HepG2 (cell line): ENCODE measurements at regions not wholly inside any gene's neighbourhood (a gene's known extent, or its start where the extent isn't known, plus 50 kb on each side); places are given as distances from the start of the nearest gene placed in this dataset.

Source experiments
- ATAC-seq: fragments of 200-7000 bp; cut with Tn5 transposase; 3 replicates; pipeline ENCODE4 v1.9.1; 2020; ENCODE audit warnings: mild to moderate bottlenecking, moderate library complexity
- BruUV-seq: library from RNA; stranded (reverse); fragments of 400-500 nt; replicated peaks from 2 replicates; lab custom pipeline; 2021; lab: Mats Ljungman, UMichigan
- CTCF ChIA-PET: fragments of 300-600 bp; formaldehyde crosslinking; extraction: SDS; loops from one replicate; lab custom pipeline; 2021; ENCODE audit warnings: low total read pairs, inconsistent platforms, low intra/inter-chr PET ratio; lab: Yijun Ruan, JAX
- POLR2A ChIA-PET: fragments of 350-600 bp; sonication (Branson Sonifier 250); formaldehyde crosslinking; loops from one replicate; lab custom pipeline; 2020; ENCODE audit warnings: antibody characterized with exemption, inconsistent platforms; lab: Yijun Ruan, JAX
- DNase-seq: peaks from one replicate; pipeline ENCODE4 v3.0.0-alpha.2; 2015; ENCODE audit warnings: low spot score
- FAIRE-seq: peaks from 3 replicates; lab custom pipeline; 2011; peaks lifted over from hg19 to GRCh38; lab: Jason Lieb, UNC
- H2AFZ ChIP-seq: one replicate; pipeline ENCODE4 v1.6.1; 2011; ENCODE audit warnings: low read length, inconsistent platforms
- H3K27ac ChIP-seq: fragments of 300-600 bp; 3 replicates; pipeline ENCODE4 v1.8.0; 2011; ENCODE audit warnings: mixed run types, mild to moderate bottlenecking, mixed read lengths, low read length, inconsistent platforms; ENCODE audit not compliant: insufficient read depth; ENCODE audit errors: extremely low read length
- H3K27me3 ChIP-seq, 2 experiments: fragments of 200-600 bp in 1 of 2; 2 replicates in 1 of 2; 3 replicates in 1 of 2; pipeline versions ENCODE4 v1.6.0 to v1.8.0; 2011; ENCODE audit warnings: low read length in 2 of 2, mild to moderate bottlenecking in 2 of 2, moderate library complexity in 2 of 2, inconsistent platforms in 1 of 2; ENCODE audit not compliant: insufficient read depth in 2 of 2, control insufficient read depth in 1 of 2
- H3K36me3 ChIP-seq, 2 experiments: fragments of 200-600 bp in 1 of 2; replicated peaks in 1 of 2; 2 replicates in 1 of 2; 3 replicates in 1 of 2; pipeline versions ENCODE4 v1.5.1 to v1.8.0; 2011; ENCODE audit warnings: low read length in 2 of 2, inconsistent platforms in 1 of 2; ENCODE audit not compliant: insufficient read depth in 2 of 2, control insufficient read depth in 1 of 2
- H3K4me1 ChIP-seq: 2 replicates; pipeline ENCODE4 v1.5.1; 2012; ENCODE audit warnings: low read length, inconsistent platforms; ENCODE audit not compliant: insufficient read depth
- H3K4me2 ChIP-seq: 2 replicates; pipeline ENCODE4 v1.6.0; 2011; ENCODE audit warnings: low read depth, low read length, inconsistent platforms
- H3K4me3 ChIP-seq, 3 experiments: fragments of 200-600 bp in 1 of 3; sonication (generic), shearing (Covaris generic) in 1 of 3; replicated peaks in 1 of 3; 2 replicates each; pipeline ENCODE4 v1.5.1; 2011 to 2016; ENCODE audit warnings: low read length in 3 of 3, inconsistent platforms in 2 of 3, low read depth in 2 of 3, mild to moderate bottlenecking in 2 of 3, control low read depth in 1 of 3, mixed read lengths in 1 of 3; ENCODE audit not compliant: insufficient read depth in 1 of 3
- H3K79me2 ChIP-seq: one replicate; pipeline ENCODE4 v1.6.1; 2011; ENCODE audit warnings: low read length, inconsistent platforms; ENCODE audit not compliant: insufficient read depth
- H3K9ac ChIP-seq: 2 replicates; pipeline ENCODE4 v1.6.0; 2011; ENCODE audit warnings: mild to moderate bottlenecking, low read depth, low read length, inconsistent platforms; ENCODE audit not compliant: insufficient read depth
- H3K9me3 ChIP-seq: 2 replicates; pipeline ENCODE4 v1.5.1; 2012; ENCODE audit warnings: mild to moderate bottlenecking, low read length
- H4K20me1 ChIP-seq: 2 replicates; pipeline ENCODE4 v1.6.0; 2011; ENCODE audit warnings: inconsistent platforms, mild to moderate bottlenecking, low read length, moderate library complexity; ENCODE audit not compliant: insufficient read depth
- ATAD3A ChIP-seq: sonication (generic); formaldehyde crosslinking; IDR thresholded peaks from 2 replicates; pipeline ENCODE4 v1.4.0; 2020; ENCODE audit warnings: missing genetic modification reagents
- KDM5B ChIP-seq: sonication (generic); formaldehyde crosslinking; IDR thresholded peaks from 2 replicates; pipeline ENCODE4 v1.4.0; 2020; ENCODE audit warnings: missing genetic modification reagents, mild to moderate bottlenecking, borderline replicate concordance
- NCOA5 ChIP-seq: sonication (generic); formaldehyde crosslinking; IDR thresholded peaks from 2 replicates; pipeline ENCODE4 v1.4.0; 2020; ENCODE audit warnings: missing genetic modification reagents
- PBX2 ChIP-seq: IDR thresholded peaks from 2 replicates; pipeline ENCODE4 v1.6.1; 2016; ENCODE audit warnings: control low read depth
- RCOR2 ChIP-seq: IDR thresholded peaks from 2 replicates; pipeline ENCODE4 v1.6.1; 2016; ENCODE audit warnings: missing biosample characterization, missing genetic modification reagents
- SALL1 ChIP-seq: sonication (generic); formaldehyde crosslinking; IDR thresholded peaks from 2 replicates; pipeline ENCODE4 v1.8.0; 2022; ENCODE audit warnings: mild to moderate bottlenecking, missing genetic modification reagents
- SCMH1 ChIP-seq: sonication (generic); formaldehyde crosslinking; IDR thresholded peaks from 2 replicates; pipeline ENCODE4 v1.9.0; 2021; ENCODE audit warnings: missing genetic modification reagents, mild to moderate bottlenecking, borderline replicate concordance
- TCF7 ChIP-seq: sonication (generic); IDR thresholded peaks from 2 replicates; pipeline ENCODE4 v1.6.1; 2016; ENCODE audit warnings: antibody characterized with exemption, low read depth
- TOPORS ChIP-seq: sonication (generic); formaldehyde crosslinking; IDR thresholded peaks from 2 replicates; pipeline ENCODE4 v1.8.0; 2023; ENCODE audit warnings: mild to moderate bottlenecking, missing genetic modification reagents
- ZBTB44 ChIP-seq: sonication (generic); formaldehyde crosslinking; IDR thresholded peaks from 2 replicates; pipeline ENCODE4 v1.4.0; 2020; ENCODE audit warnings: missing genetic modification reagents
- ZNF260 ChIP-seq: sonication (generic); formaldehyde crosslinking; IDR thresholded peaks from 2 replicates; pipeline ENCODE4 v1.4.0; 2020; ENCODE audit warnings: missing genetic modification reagents, low read depth, mild to moderate bottlenecking, borderline replicate concordance
- ZNF431 ChIP-seq: sonication (generic); formaldehyde crosslinking; IDR thresholded peaks from 2 replicates; pipeline ENCODE4 v1.9.0; 2022; ENCODE audit warnings: missing genetic modification reagents, low read depth, mild to moderate bottlenecking, borderline replicate concordance
- ZNF44 ChIP-seq: sonication (generic); formaldehyde crosslinking; IDR thresholded peaks from 2 replicates; pipeline ENCODE4 v1.5.1; 2020; ENCODE audit warnings: mild to moderate bottlenecking, missing genetic modification reagents
- ZNF777 ChIP-seq: sonication (generic); formaldehyde crosslinking; IDR thresholded peaks from 2 replicates; pipeline ENCODE4 v1.4.0; 2020; ENCODE audit warnings: missing genetic modification reagents
- WGBS: methylation state at CpG from one replicate; pipeline ENCODE4 v1.1.6; 2017; ENCODE audit warnings: low lambda C conversion rate; 5-methylcytosine and 5-hydroxymethylcytosine counted together
- in situ Hi-C: cut with HindIII; loops from 2 replicates; pipeline ENCODE4 v1.10.0; 2017; ENCODE audit warnings: low pct_unique_long_range_greater_than_20kb; ENCODE audit not compliant: extremely low pct_ligation_motif_present
- intact Hi-C: fragments of 100-400 bp; cut with micrococcal nuclease; formaldehyde crosslinking; loops from one replicate; pipeline ENCODE4 v1.10.0; 2022; ENCODE audit not compliant: unreplicated experiment
- TF ChIP-seq, protein P1 (sequence below): sonication (generic); formaldehyde crosslinking; conservative IDR thresholded peaks from 2 replicates; pipeline ENCODE4 v1.4.0; 2020; ENCODE audit warnings: missing genetic modification reagents
- TF ChIP-seq, protein P2 (sequence below): sonication (generic); formaldehyde crosslinking; IDR thresholded peaks from 2 replicates; pipeline ENCODE4 v1.5.0; 2020; ENCODE audit warnings: missing genetic modification reagents, mild to moderate bottlenecking, borderline replicate concordance
- TF ChIP-seq, protein P3 (sequence below): sonication (generic); formaldehyde crosslinking; IDR thresholded peaks from 2 replicates; pipeline ENCODE4 v1.4.0; 2020; ENCODE audit warnings: mild to moderate bottlenecking, missing genetic modification reagents

DNA sequence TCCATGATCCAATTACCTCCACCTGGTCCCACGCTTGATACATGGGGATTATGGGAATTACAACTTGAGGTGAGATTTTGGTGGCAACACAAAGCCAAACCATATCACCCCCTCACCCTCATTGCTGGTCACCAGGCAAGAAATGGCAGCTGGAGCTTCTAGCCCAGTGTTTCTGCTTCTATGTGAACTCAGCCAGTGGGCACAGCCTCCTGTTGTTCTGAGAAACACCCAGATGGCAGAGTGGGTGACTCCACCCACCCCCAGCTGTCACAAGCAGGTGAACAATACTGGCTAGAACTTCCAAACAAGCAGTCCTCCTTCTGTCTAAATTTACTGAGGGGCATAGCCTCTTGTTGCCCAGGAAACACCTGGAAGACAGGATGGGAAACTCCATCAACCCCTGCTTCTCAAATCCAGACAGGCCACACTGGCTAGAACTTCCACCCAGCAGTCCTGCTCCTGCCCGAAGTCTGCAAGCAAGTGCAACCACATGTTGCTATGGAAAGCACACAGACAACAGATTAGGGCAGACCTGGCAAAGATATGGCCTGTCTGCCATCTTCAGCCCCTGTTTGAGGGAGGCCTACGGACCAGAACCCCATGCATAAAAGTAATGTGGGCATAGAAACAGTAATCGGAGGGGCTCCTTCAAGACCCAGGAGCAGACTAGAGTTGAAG, 114.1 kb downstream of the DTWD1 start:
- CTCF ChIA-PET = no interaction called here
- TF ChIP-seq TOPORS (CRISPR knock-in tag) (no peak), ZNF431 (no peak), SCMH1 (CRISPR knock-in tag) (no peak), NCOA5 (no peak), ZNF777 (CRISPR knock-in tag) (no peak), SALL1 (CRISPR knock-in tag) (no peak), RCOR2 (CRISPR knock-in tag) (no peak), ATAD3A (CRISPR knock-in tag) (no peak), PBX2 (CRISPR knock-in tag) (no peak), ZNF260 (CRISPR knock-in tag) (no peak), ZNF44 (no peak), KDM5B (CRISPR knock-in tag) (no peak), ZBTB44 (CRISPR knock-in tag) (no peak), TCF7 (no peak)
- TF ChIP-seq, protein P1, sequence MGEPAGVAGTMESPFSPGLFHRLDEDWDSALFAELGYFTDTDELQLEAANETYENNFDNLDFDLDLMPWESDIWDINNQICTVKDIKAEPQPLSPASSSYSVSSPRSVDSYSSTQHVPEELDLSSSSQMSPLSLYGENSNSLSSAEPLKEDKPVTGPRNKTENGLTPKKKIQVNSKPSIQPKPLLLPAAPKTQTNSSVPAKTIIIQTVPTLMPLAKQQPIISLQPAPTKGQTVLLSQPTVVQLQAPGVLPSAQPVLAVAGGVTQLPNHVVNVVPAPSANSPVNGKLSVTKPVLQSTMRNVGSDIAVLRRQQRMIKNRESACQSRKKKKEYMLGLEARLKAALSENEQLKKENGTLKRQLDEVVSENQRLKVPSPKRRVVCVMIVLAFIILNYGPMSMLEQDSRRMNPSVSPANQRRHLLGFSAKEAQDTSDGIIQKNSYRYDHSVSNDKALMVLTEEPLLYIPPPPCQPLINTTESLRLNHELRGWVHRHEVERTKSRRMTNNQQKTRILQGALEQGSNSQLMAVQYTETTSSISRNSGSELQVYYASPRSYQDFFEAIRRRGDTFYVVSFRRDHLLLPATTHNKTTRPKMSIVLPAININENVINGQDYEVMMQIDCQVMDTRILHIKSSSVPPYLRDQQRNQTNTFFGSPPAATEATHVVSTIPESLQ = no peak
- TF ChIP-seq, protein P2, sequence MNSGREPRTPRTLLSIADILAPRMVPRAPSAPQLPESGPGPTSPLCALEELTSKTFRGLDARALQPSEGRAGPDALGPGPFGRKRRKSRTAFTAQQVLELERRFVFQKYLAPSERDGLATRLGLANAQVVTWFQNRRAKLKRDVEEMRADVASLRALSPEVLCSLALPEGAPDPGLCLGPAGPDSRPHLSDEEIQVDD (CRISPR knock-in tag) = no peak
- TF ChIP-seq, protein P3, sequence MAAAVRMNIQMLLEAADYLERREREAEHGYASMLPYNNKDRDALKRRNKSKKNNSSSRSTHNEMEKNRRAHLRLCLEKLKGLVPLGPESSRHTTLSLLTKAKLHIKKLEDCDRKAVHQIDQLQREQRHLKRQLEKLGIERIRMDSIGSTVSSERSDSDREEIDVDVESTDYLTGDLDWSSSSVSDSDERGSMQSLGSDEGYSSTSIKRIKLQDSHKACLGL = no peak
- POLR2A ChIA-PET = no interaction called here
- DNase-seq (no peak), ATAC-seq (no peak), FAIRE-seq (no peak)
- H3K36me3 ChIP-seq = no peaks in the 10 kb centered on the region
- no peak overlapping the region for H3K9ac ChIP-seq
- H3K27me3 ChIP-seq = no peaks in the 10 kb centered on the region
- no peak overlapping the region for H3K27ac ChIP-seq
- H3K4me2 ChIP-seq = no peak overlapping the region
- BruUV-seq = no TSS peak
- H3K79me2 ChIP-seq = no peaks in the 10 kb centered on the region
- H2AFZ ChIP-seq = no peak overlapping the region
- in situ Hi-C loops = no loop called here
- intact Hi-C loops = no loop called here
- 45% methylated on average over 4 of the region's 4 CpGs for WGBS
- H3K4me3 ChIP-seq = no peak overlapping the region
- no peaks in the 10 kb centered on the region for H3K4me1 ChIP-seq
- H4K20me1 ChIP-seq = no peaks in the 10 kb centered on the region
- no peaks in the 10 kb centered on the region for H3K9me3 ChIP-seq
